Osteocyte (in vitro differentiated cells): ENCODE measurements at regions not wholly inside any gene's neighbourhood (a gene's known extent, or its start where the extent isn't known, plus 50 kb on each side); places are given as distances from the start of the nearest gene placed in this dataset.

Experiments used
- DNase-seq: peaks from one replicate; pipeline ENCODE4 v3.0.0; 2021; ENCODE audit warnings: mixed read lengths; ENCODE audit not compliant: unreplicated experiment; ENCODE audit errors: extremely low spot score
- H3K27ac Mint-ChIP-seq: one replicate; pipeline ENCODE4 v1.8.0; 2021; ENCODE audit warnings: mild to moderate bottlenecking, mixed read lengths; ENCODE audit not compliant: unreplicated experiment
- H3K27me3 Mint-ChIP-seq: one replicate; pipeline ENCODE4 v1.8.0; 2021; ENCODE audit warnings: mixed read lengths; ENCODE audit not compliant: unreplicated experiment
- H3K36me3 Mint-ChIP-seq: one replicate; pipeline ENCODE4 v1.8.0; 2021; ENCODE audit warnings: mixed read lengths; ENCODE audit not compliant: unreplicated experiment
- H3K4me1 Mint-ChIP-seq: one replicate; pipeline ENCODE4 v1.8.0; 2021; ENCODE audit warnings: mixed read lengths; ENCODE audit not compliant: unreplicated experiment
- H3K4me3 Mint-ChIP-seq: one replicate; pipeline ENCODE4 v1.8.0; 2021; ENCODE audit warnings: mild to moderate bottlenecking, moderate library complexity, mixed read lengths; ENCODE audit not compliant: unreplicated experiment
- H3K9me3 Mint-ChIP-seq: one replicate; pipeline ENCODE4 v1.8.0; 2021; ENCODE audit warnings: mixed read lengths; ENCODE audit not compliant: unreplicated experiment
- CTCF ChIP-seq: fragments of 200-600 bp; sonication (generic); IDR thresholded peaks from 2 replicates; pipeline ENCODE4 v1.5.0; 2021; ENCODE audit warnings: antibody characterized with exemption, mild to moderate bottlenecking, moderate library complexity

GRCh38 chr4:106753426-106753825 is 282.7 kb downstream of the DKK2 start:
- Mint-ChIP-seq H3K9me3 (peaks cover 7% of the 10 kb centered on the region), H3K4me1 (no peaks in the 10 kb centered on the region), H3K36me3 (peaks cover 7% of the 10 kb centered on the region), H3K4me3 (no peak overlapping the region), H3K27me3 (peaks cover 53% of the 10 kb centered on the region), H3K27ac (no peak overlapping the region)
- no peak for DNase-seq
- no peak for TF ChIP-seq CTCF

DNA sequence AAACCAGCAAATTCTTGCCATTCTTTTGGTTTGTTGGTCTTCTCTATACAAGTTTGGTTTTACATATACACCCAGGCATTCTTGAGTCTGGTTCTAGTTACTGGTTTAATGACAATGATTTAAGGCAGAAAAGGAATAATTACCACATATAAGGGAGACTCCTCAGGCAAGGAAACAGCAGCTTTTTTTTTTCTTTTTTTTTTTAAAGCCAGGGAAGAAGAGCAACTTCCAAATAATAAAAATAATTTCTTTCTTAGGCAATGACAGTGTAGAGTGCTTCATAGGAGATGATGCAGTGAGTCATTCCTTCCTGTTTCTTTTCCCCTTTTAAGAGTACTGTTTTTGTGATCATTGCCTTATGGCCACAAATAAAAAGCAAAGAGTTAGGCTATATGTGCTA is 289.7 kb downstream of the DKK2 start:
- H3K27me3 Mint-ChIP-seq: peaks cover 39% of the 10 kb centered on the region
- DNase-seq: no peak
- TF ChIP-seq CTCF: no peak
- no peak overlapping the region for H3K27ac Mint-ChIP-seq
- H3K9me3 Mint-ChIP-seq: no peaks in the 10 kb centered on the region
- H3K4me3 Mint-ChIP-seq: no peak overlapping the region
- peaks cover 12% of the 10 kb centered on the region for H3K4me1 Mint-ChIP-seq
- H3K36me3 Mint-ChIP-seq: no peaks in the 10 kb centered on the region

DNA sequence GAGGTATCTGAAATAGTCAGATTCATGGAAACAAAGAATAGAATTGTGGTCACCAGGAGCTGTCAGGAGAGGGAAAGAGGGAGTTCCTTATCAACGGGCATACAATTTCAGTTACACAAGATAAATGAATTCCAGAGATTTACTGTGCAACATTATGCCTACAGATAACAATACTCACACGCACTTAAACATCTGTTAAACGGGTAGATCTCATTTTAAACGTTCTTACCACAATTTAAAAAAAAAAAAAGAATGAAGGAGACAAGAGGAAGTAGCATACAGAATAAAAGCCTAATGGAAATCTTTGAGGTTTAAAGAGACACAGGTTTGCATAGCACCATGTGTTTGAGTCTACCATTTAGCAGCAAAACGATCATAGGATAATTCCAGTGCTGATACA is 298.0 kb downstream of the DKK2 start:
- no peak for DNase-seq
- H3K36me3 Mint-ChIP-seq: no peaks in the 10 kb centered on the region
- H3K4me3 Mint-ChIP-seq: no peak overlapping the region
- H3K4me1 Mint-ChIP-seq: peaks cover 3% of the 10 kb centered on the region
- no peak overlapping the region for H3K27ac Mint-ChIP-seq
- H3K27me3 Mint-ChIP-seq: peaks cover 58% of the 10 kb centered on the region
- TF ChIP-seq CTCF: no peak
- no peaks in the 10 kb centered on the region for H3K9me3 Mint-ChIP-seq

DNA sequence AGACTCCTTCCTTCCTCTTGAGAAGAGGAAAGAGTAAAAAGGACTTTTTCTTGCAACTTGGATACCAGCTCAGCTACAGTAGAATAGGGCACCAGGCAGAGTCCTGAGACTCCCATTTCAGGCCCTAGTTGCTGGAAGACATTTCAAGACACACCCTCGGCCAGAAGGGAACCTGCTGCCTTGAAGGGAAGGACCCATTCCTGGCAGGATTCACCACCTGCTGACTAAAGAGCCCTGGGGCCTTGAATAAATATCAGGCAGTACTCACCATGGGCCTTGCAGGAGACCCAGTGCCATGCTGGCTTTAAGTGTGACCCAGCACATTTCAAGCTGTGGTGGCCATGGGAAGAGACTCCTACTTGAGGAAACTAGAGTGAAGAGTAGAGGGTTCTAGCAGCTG is 317.6 kb downstream of the DKK2 start:
- H3K36me3 Mint-ChIP-seq: no peaks in the 10 kb centered on the region
- no peak for TF ChIP-seq CTCF
- H3K4me1 Mint-ChIP-seq: no peaks in the 10 kb centered on the region
- H3K27me3 Mint-ChIP-seq: peaks cover 21% of the 10 kb centered on the region
- no peak overlapping the region for H3K4me3 Mint-ChIP-seq
- no peak for DNase-seq
- no peaks in the 10 kb centered on the region for H3K9me3 Mint-ChIP-seq
- H3K27ac Mint-ChIP-seq: no peak overlapping the region

DNA sequence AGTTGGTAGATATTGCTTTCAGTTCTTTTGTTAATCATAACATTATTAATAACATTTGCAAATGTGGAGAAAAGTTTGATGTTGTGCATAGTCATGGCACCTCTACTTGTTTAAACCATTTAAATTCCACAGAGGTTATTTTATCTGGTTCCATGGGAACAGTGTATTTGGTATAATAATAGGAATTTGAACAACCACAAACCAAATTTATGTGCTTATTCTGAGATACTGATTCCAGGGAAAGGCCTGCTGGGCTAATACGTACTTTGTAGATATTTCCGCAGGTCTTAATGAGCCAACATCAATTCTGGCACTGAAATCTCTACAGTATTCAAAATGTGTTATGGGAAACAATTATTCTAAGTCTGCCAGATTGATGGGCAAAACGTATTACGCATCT is 319.0 kb downstream of the DKK2 start:
- Mint-ChIP-seq H3K36me3 (no peaks in the 10 kb centered on the region), H3K27ac (no peak overlapping the region), H3K4me3 (no peak overlapping the region), H3K27me3 (peaks cover 22% of the 10 kb centered on the region), H3K9me3 (no peaks in the 10 kb centered on the region), H3K4me1 (no peaks in the 10 kb centered on the region)
- DNase-seq: no peak
- TF ChIP-seq CTCF: no peak
